Fibroblast of mammary gland (primary cell): ENCODE measurements at regions not wholly inside any gene's neighbourhood (a gene's known extent, or its start where the extent isn't known, plus 50 kb on each side); places are given as distances from the start of the nearest gene placed in this dataset.

Experiments used
- DNase-seq: peaks from one replicate; pipeline ENCODE4 v3.0.0-alpha.2; 2010; ENCODE audit warnings: low read depth
- H3K4me3 ChIP-seq: 2 replicates; pipeline ENCODE4 v1.5.1; 2011; ENCODE audit warnings: low read depth, mild to moderate bottlenecking, low read length, moderate library complexity; ENCODE audit not compliant: control insufficient read depth
- CTCF ChIP-seq: conservative IDR thresholded peaks from 2 replicates; pipeline ENCODE4 v1.5.1; 2011; ENCODE audit warnings: low read depth, low read length, inconsistent platforms; ENCODE audit not compliant: control insufficient read depth, insufficient read depth

- no peak for TF ChIP-seq CTCF
- peak; percentile 70 for DNase-seq
- no peak overlapping the region for H3K4me3 ChIP-seq
Measured at GRCh38 chr5:135239453-135240282, 159.4 kb downstream of the MACROH2A1 start.

GRCh38 chr5:135238622-135239452 lies 160.2 kb downstream of the MACROH2A1 start:
- H3K4me3 ChIP-seq, result no peak overlapping the region
- DNase-seq, result no peak
- TF ChIP-seq CTCF, result no peak

GRCh38 chr5:135237748-135238103 lies 161.3 kb downstream of the MACROH2A1 start:
- TF ChIP-seq CTCF, result no peak
- H3K4me3 ChIP-seq, result no peak overlapping the region
- no peak for DNase-seq

- no peak overlapping the region for H3K4me3 ChIP-seq
- TF ChIP-seq CTCF, result no peak
- peak; percentile 55 for DNase-seq
Measured at GRCh38 chr5:135236908-135237747, 161.9 kb downstream of the MACROH2A1 start.

- TF ChIP-seq CTCF, result no peak
- DNase-seq, result no peak
- no peak overlapping the region for H3K4me3 ChIP-seq
Measured at GRCh38 chr5:135236228-135236907, 162.7 kb downstream of the MACROH2A1 start.
